ENCODE measurements at regions not wholly inside any gene's neighbourhood (a gene's known extent, or its start where the extent isn't known, plus 50 kb on each side); places are given as distances from the start of the nearest gene placed in this dataset.

GRCh38 chr16:23013484-23013883 is 135.8 kb downstream of the USP31 start:
- TF ChIP-seq CTCF (IDR thresholded peaks at IDR 0.05; ENCODE audit: low read depth, low read length), result peak; percentile 61
- Histone ChIP-seq H3K4me1 (peaks cover 5% of the 10 kb centered on the region), H3K4me3 (ENCODE audit: low read depth, low read length) (no peak overlapping the region), H3K9me3 (no peaks in the 10 kb centered on the region), H3K36me3 (no peaks in the 10 kb centered on the region), H3K27me3 (no peaks in the 10 kb centered on the region)
- peak; percentile 38 for DNase-seq

GRCh38 chr16:23009075-23009474 is 140.2 kb downstream of the USP31 start:
- Histone ChIP-seq H3K4me1 (no peaks in the 10 kb centered on the region), H3K27me3 (no peaks in the 10 kb centered on the region)

GRCh38 chr16:23008041-23008440 is 141.2 kb downstream of the USP31 start:
- Histone ChIP-seq H3K36me3 (no peaks in the 10 kb centered on the region), H3K27me3 (no peaks in the 10 kb centered on the region), H3K9me3 (no peaks in the 10 kb centered on the region), H3K4me3 (ENCODE audit: low read depth, low read length) (no peak overlapping the region), H3K4me1 (no peaks in the 10 kb centered on the region)
- DNase-seq, result no peak
- no peak for TF ChIP-seq CTCF (IDR thresholded peaks at IDR 0.05; ENCODE audit: low read depth, low read length)

More at GRCh38 chr16:23009075-23009474, 140.2 kb downstream of the USP31 start:
- Histone ChIP-seq H3K4me3 (ENCODE audit: low read depth, low read length) (no peak overlapping the region), H3K36me3 (no peaks in the 10 kb centered on the region), H3K9me3 (no peaks in the 10 kb centered on the region)
- no peak for DNase-seq
- TF ChIP-seq CTCF (IDR thresholded peaks at IDR 0.05; ENCODE audit: low read depth, low read length), result no peak

- no peak for TF ChIP-seq CTCF (IDR thresholded peaks at IDR 0.05; ENCODE audit: low read depth, low read length)
- no peaks in the 10 kb centered on the region for H3K27me3 ChIP-seq
- no peak for DNase-seq
- H3K9me3 ChIP-seq, result no peaks in the 10 kb centered on the region
- no peaks in the 10 kb centered on the region for H3K4me1 ChIP-seq
- H3K36me3 ChIP-seq, result no peaks in the 10 kb centered on the region
- no peak overlapping the region for H3K4me3 ChIP-seq (ENCODE audit: low read depth, low read length)
Observed at GRCh38 chr16:23006380-23006779, 142.9 kb downstream of the USP31 start.

- Histone ChIP-seq H3K9me3 (no peaks in the 10 kb centered on the region), H3K36me3 (no peaks in the 10 kb centered on the region), H3K27me3 (no peaks in the 10 kb centered on the region), H3K4me3 (ENCODE audit: low read depth, low read length) (no peak overlapping the region), H3K4me1 (no peaks in the 10 kb centered on the region)
- TF ChIP-seq CTCF (IDR thresholded peaks at IDR 0.05; ENCODE audit: low read depth, low read length), result no peak
- DNase-seq, result no peak
Observed at GRCh38 chr16:23005951-23006350, 143.3 kb downstream of the USP31 start.

- Histone ChIP-seq H3K4me1 (no peaks in the 10 kb centered on the region), H3K9me3 (no peaks in the 10 kb centered on the region; the same call in 1 of the 2 replicates), H3K27me3 (no peaks in the 10 kb centered on the region), H3K4me3 (ENCODE audit: low read depth, low read length) (no peak overlapping the region), H3K36me3 (no peaks in the 10 kb centered on the region)
- TF ChIP-seq CTCF (IDR thresholded peaks at IDR 0.05; ENCODE audit: low read depth, low read length), result no peak
- DNase-seq, result no peak
Observed at GRCh38 chr16:22989598-22989997, 159.7 kb downstream of the USP31 start.
